Karpas-422 (cell line): ENCODE measurements at regions not wholly inside any gene's neighbourhood (a gene's known extent, or its start where the extent isn't known, plus 50 kb on each side); places are given as distances from the start of the nearest gene placed in this dataset. TPM values are rescaled to one million over a fixed set of nuclear protein-coding genes. Genes with fewer than 3 reads are reported as not detected.
"Not testable (repeated sequence)": the region's sequence is repeated elsewhere in the genome, so short reads cannot be mapped to it uniquely, and the experiment has no call there.

ENCODE experiments used
- DNase-seq: peaks from one replicate; pipeline ENCODE4 v3.0.0-alpha.2; 2015
- H2AFZ ChIP-seq: fragments of 200-600 bp; sonication (generic); 2 replicates; pipeline ENCODE4 v1.6.1; 2014; ENCODE audit warnings: antibody characterized with exemption, low read length, mixed read lengths
- H3K27ac ChIP-seq: fragments of 200-600 bp; sonication (generic); 2 replicates; pipeline ENCODE4 v1.5.1; 2014; ENCODE audit warnings: mild to moderate bottlenecking, low read length, moderate library complexity
- H3K27me3 ChIP-seq: fragments of 200-600 bp; sonication (generic); 2 replicates; pipeline ENCODE4 v1.6.1; 2014; ENCODE audit warnings: low read length, mixed read lengths
- H3K36me3 ChIP-seq: fragments of 200-600 bp; sonication (generic); 2 replicates; pipeline ENCODE4 v1.6.1; 2014; ENCODE audit warnings: low read length, mixed read lengths; ENCODE audit not compliant: insufficient read depth
- H3K4me1 ChIP-seq: fragments of 200-600 bp; sonication (generic); 2 replicates; pipeline ENCODE4 v1.6.1; 2014; ENCODE audit warnings: mild to moderate bottlenecking, low read length, mixed read lengths
- H3K4me2 ChIP-seq: fragments of 200-600 bp; sonication (generic); 2 replicates; pipeline ENCODE4 v1.6.1; 2014; ENCODE audit warnings: low read length, low read depth, mild to moderate bottlenecking; ENCODE audit not compliant: poor library complexity, severe bottlenecking
- H3K4me3 ChIP-seq: fragments of 200-600 bp; sonication (generic); 2 replicates; pipeline ENCODE4 v1.5.1; 2014; ENCODE audit warnings: mild to moderate bottlenecking, antibody characterized with exemption, low read length, mixed read lengths
- H3K79me2 ChIP-seq: fragments of 200-600 bp; sonication (generic); 2 replicates; pipeline ENCODE4 v1.6.1; 2014; ENCODE audit warnings: mild to moderate bottlenecking, low read length, mixed read lengths
- H3K9ac ChIP-seq: fragments of 200-600 bp; sonication (generic); 2 replicates; pipeline ENCODE4 v1.6.0; 2014; ENCODE audit warnings: low read length
- H3K9me2 ChIP-seq: fragments of 200-600 bp; sonication (generic), shearing (Covaris generic); replicated peaks from 2 replicates; pipeline ENCODE4 v1.6.0; 2014; ENCODE audit warnings: mild to moderate bottlenecking, low read length, moderate library complexity; ENCODE audit not compliant: insufficient read depth
- H3K9me3 ChIP-seq: fragments of 300-700, 200-600 bp; sonication (generic); 2 replicates; pipeline ENCODE4 v1.6.1; 2014; ENCODE audit warnings: low read length, mixed read lengths
- H4K20me1 ChIP-seq: fragments of 200-600 bp; sonication (generic); 2 replicates; pipeline ENCODE4 v1.6.1; 2014; ENCODE audit warnings: mild to moderate bottlenecking, antibody characterized with exemption, low read length, low read depth; ENCODE audit not compliant: insufficient read depth
- small RNA-seq: library from RNA; depleted of rRNA; stranded (forward); fragments of <200 nt; gene quantifications from one replicate; pipeline ENCODE3, GENCODE V24; 2014

DNA sequence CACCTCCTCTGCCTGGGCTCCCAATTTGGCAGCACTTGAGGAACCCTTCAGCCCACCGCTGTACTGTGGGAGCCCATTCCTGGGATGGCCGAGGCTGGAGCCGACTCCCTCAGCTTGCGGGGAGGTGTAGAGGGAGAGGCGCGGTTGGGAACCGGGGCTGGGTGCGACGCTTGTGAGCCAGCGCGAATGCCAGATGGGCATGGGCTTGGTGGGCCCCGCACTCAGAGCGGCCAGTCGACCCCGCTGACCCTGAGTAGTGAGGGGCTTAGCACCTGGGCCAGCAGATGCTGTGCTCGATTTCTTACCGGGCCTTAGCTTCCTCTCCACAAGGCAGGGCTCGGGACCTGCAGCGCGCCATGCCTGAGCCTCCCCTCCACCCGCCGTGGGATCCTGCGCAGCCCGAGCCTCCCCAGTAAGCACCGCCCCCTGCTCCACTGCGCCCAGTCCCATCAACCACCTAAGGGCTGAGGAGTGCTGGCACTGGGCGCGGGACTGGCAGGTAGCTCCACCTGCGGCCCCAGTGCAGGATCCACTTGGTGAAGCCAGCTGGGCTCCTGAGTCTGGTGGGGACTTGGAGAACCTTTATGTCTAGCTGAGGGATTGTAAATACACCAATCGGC, 58.3 kb upstream of the DEFB108B start:
- H3K9ac ChIP-seq = no peak overlapping the region
- DNase-seq = no peak
- no peaks in the 10 kb centered on the region for H3K79me2 ChIP-seq
- no peaks in the 10 kb centered on the region for H3K36me3 ChIP-seq
- H3K4me3 ChIP-seq = no peak overlapping the region
- H3K4me1 ChIP-seq = no peaks in the 10 kb centered on the region
- no peaks in the 10 kb centered on the region for H3K9me3 ChIP-seq
- no peak overlapping the region for H3K4me2 ChIP-seq
- no peaks in the 10 kb centered on the region for H3K9me2 ChIP-seq
- H4K20me1 ChIP-seq = no peaks in the 10 kb centered on the region
- H3K27me3 ChIP-seq = no peaks in the 10 kb centered on the region
- H3K27ac ChIP-seq = no peak overlapping the region
- no peak overlapping the region for H2AFZ ChIP-seq

GRCh38 chr11:71780116-71780515, 52.9 kb upstream of the DEFB108B start:
- not testable (repeated sequence) for H2AFZ ChIP-seq, H3K27me3 ChIP-seq, H3K36me3 ChIP-seq, H3K4me1 ChIP-seq, DNase-seq, H3K27ac ChIP-seq, H3K9ac ChIP-seq, H4K20me1 ChIP-seq, H3K9me3 ChIP-seq, H3K9me2 ChIP-seq, H3K79me2 ChIP-seq, H3K4me3 ChIP-seq, H3K4me2 ChIP-seq

GRCh38 chr11:71780771-71781170, 52.2 kb upstream of the DEFB108B start:
- not testable (repeated sequence) for H3K9me3 ChIP-seq, H3K27ac ChIP-seq, H3K4me2 ChIP-seq, H4K20me1 ChIP-seq, H3K4me1 ChIP-seq, H3K9me2 ChIP-seq, DNase-seq, H3K9ac ChIP-seq, H3K79me2 ChIP-seq, H3K27me3 ChIP-seq, H3K4me3 ChIP-seq, H3K36me3 ChIP-seq, H2AFZ ChIP-seq

- H3K79me2 ChIP-seq, H3K27ac ChIP-seq, H2AFZ ChIP-seq, H3K9ac ChIP-seq, H3K9me2 ChIP-seq, H3K4me3 ChIP-seq, H3K4me1 ChIP-seq, H4K20me1 ChIP-seq, H3K27me3 ChIP-seq, H3K36me3 ChIP-seq, H3K9me3 ChIP-seq, DNase-seq, H3K4me2 ChIP-seq: not testable (repeated sequence)
These were observed 51.5 kb upstream of the DEFB108B start for GRCh38 chr11:71781491-71781890.

DNA sequence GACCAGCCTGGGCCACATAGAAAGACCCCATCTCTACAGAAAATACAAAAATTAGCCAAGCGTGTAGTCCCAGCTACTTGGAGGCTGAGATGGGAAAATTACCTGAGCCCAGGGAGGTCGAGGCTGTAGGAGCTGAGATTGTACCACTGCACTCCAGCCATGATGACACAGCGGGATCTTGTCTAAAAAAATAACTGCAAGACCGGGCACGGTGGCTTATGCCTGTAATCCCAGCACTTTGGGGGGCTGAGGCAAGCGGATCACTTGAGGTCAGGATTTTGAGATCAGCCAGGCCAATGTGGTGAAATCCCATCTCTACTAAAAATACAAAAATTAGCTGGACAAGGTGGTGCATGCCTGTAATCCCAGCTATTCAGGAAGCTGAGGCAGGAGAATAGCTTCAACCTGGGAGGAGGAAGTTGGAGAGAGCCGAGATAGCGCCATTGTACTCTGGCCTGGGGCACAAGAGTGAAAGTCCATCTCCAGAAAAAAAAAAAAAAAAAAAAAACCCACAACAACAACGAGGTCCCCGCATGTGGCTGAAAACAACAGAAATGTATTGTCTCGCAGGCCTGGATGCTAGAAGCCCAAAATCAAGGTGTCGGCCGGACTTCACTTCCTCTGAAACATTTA, 50.7 kb upstream of the DEFB108B start:
- H3K4me1 ChIP-seq, H3K9ac ChIP-seq, H3K9me2 ChIP-seq, H3K4me2 ChIP-seq, H2AFZ ChIP-seq, H3K27me3 ChIP-seq, H4K20me1 ChIP-seq, H3K79me2 ChIP-seq, H3K9me3 ChIP-seq, H3K36me3 ChIP-seq, DNase-seq, H3K27ac ChIP-seq, H3K4me3 ChIP-seq: not testable (repeated sequence)

DNA sequence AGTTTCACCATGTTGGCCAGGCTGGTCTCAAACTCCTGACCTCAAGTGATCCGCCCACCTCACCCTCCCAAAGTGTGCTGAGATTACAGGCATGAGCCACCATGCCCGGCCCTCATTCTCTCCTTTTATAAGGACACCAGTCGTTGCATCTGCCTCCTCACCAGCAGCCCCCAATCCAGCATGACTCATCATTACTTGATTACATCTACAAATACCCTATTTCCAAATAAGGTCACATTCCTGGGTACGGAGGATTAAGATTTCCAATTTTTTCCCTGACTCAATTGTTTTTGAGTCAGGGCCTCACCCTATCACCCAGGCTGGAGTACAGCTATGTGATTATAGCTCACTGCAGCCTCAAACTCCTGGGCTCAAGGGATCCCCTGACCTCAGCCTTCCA, 49.8 kb upstream of the DEFB108B start:
- not testable (repeated sequence) for H3K79me2 ChIP-seq, H3K4me3 ChIP-seq, H3K4me1 ChIP-seq, H3K36me3 ChIP-seq, H3K4me2 ChIP-seq, H3K27ac ChIP-seq, H3K27me3 ChIP-seq, H3K9ac ChIP-seq, H2AFZ ChIP-seq, H3K9me2 ChIP-seq, DNase-seq, H3K9me3 ChIP-seq, H4K20me1 ChIP-seq

Small RNA genes lying in the stretch of these regions (small RNA-seq; reads per million reads assigned to genes)
- not detected for gene SNRPCP14
